Liver (tissue), 3 donors: ENCODE measurements at regions not wholly inside any gene's neighbourhood (a gene's known extent, or its start where the extent isn't known, plus 50 kb on each side); places are given as distances from the start of the nearest gene placed in this dataset.
"Not testable (repeated sequence)": the region's sequence is repeated elsewhere in the genome, so short reads cannot be mapped to it uniquely, and the experiment has no call there.

Experiments used
- CTCF ChIP-seq: fragments of 150-350 bp; IDR thresholded peaks from 2 replicates; pipeline ENCODE4 v1.5.1; 2017; ENCODE audit warnings: improper control_type of control experiment, low read depth, low read length; ENCODE audit not compliant: missing input control
- EGR1 ChIP-seq, 2 donors: IDR thresholded peaks; 2 replicates each; pipeline ENCODE4 v1.6.1; 2016 to 2018; ENCODE audit warnings: antibody characterized with exemption in 2 of 2, low read depth in 2 of 2
- GABPA ChIP-seq, 2 donors: IDR thresholded peaks in 1 of 2; conservative IDR thresholded peaks in 1 of 2; 2 replicates each; pipeline ENCODE4 v1.6.1; 2016; ENCODE audit warnings: antibody characterized with exemption in 2 of 2, mild to moderate bottlenecking in 1 of 2, moderate library complexity in 1 of 2
- donor health status: healthy.
- donor health status: healthy.

DNA sequence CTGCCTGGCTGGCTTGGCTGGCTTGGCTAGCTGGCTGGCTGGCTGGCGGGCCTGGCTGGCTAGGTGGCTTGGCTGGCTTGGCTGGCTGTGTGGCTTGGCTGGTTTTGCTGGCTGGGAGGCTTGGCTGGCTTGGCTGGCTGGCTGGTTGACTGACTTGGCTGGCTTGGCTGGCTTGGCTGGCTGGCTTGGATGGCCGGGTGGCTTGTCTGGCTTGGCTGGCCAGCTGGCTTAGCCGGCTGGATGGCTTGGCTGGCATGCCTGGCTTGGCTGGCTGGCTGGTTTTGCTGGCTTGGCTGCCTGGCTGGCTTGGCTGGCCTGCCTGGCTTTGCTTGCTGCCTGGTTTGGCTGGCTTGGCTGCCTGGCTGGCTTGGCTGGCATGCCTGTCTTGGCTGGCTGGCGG is 2817.3 kb downstream of the RPIA start:
- TF ChIP-seq EGR1 (IDR thresholded peaks at IDR 0.05; ENCODE audit: low read depth in 2 of 2); GABPA (IDR thresholded peaks at IDR 0.05 in 1 of 2, conservative IDR thresholded peaks at IDR 0.05 in 1 of 2); CTCF: not testable (repeated sequence)
